SK-N-SH (cell line): ENCODE measurements at regions not wholly inside any gene's neighbourhood (a gene's known extent, or its start where the extent isn't known, plus 50 kb on each side); places are given as distances from the start of the nearest gene placed in this dataset.

ENCODE experiments used
- CTCF ChIA-PET: fragments of 300-600, 350-600 bp; formaldehyde crosslinking; extraction: SDS; loops from one replicate; lab custom pipeline; 2021; lab: Yijun Ruan, JAX
- POLR2A ChIA-PET: fragments of 350-600 bp; sonication (Branson Sonifier 250); formaldehyde crosslinking; extraction: SDS; loops from one replicate; lab custom pipeline; 2020; ENCODE audit warnings: antibody characterized with exemption, inconsistent platforms; lab: Yijun Ruan, JAX
- DNase-seq: peaks from one replicate; pipeline ENCODE4 v3.0.0; 2012
- H2AFZ ChIP-seq: fragments of 200-600 bp; sonication (generic); 2 replicates; pipeline ENCODE4 v1.8.1; 2016; ENCODE audit warnings: antibody characterized with exemption, mild to moderate bottlenecking, low read depth
- H3F3A ChIP-seq: fragments of 200-600 bp; sonication (generic); replicated peaks from 2 replicates; pipeline ENCODE3; 2016; ENCODE audit warnings: antibody characterized with exemption, mild to moderate bottlenecking; ENCODE audit not compliant: insufficient read depth
- H3K27ac ChIP-seq, 2 experiments: fragments of 200-500 bp in 1 of 2; fragments of 200-600 bp in 1 of 2; sonication (Bioruptor generic) in 1 of 2; sonication (generic), shearing (Covaris generic) in 1 of 2; 2 replicates each; pipeline versions ENCODE4 v1.5.1 to v1.6.1; 2014 to 2016; ENCODE audit warnings: low read depth in 2 of 2, inconsistent platforms in 1 of 2, low read length in 1 of 2, mild to moderate bottlenecking in 1 of 2, mixed read lengths in 1 of 2
- H3K27me3 ChIP-seq: fragments of 200-600 bp; sonication (generic), shearing (Covaris generic); 2 replicates; pipeline ENCODE4 v1.6.1; 2016; ENCODE audit warnings: mixed run types; ENCODE audit not compliant: insufficient read depth
- H3K36me3 ChIP-seq, 2 experiments: fragments of 200-500 bp in 1 of 2; fragments of 200-600 bp in 1 of 2; sonication (Bioruptor generic) in 1 of 2; sonication (generic) in 1 of 2; replicated peaks in 1 of 2; 2 replicates each; pipeline versions ENCODE3 to v1.5.1; 2014 to 2016; ENCODE audit warnings: low read length in 1 of 2, mild to moderate bottlenecking in 1 of 2; ENCODE audit not compliant: insufficient read depth in 2 of 2, control insufficient read depth in 1 of 2
- H3K4me1 ChIP-seq, 2 experiments: fragments of 200-500 bp in 1 of 2; fragments of 200-600 bp in 1 of 2; sonication (Bioruptor generic) in 1 of 2; sonication (generic), shearing (Covaris generic) in 1 of 2; 2 replicates each; pipeline versions ENCODE4 v1.5.1 to v1.6.1; 2014 to 2016; ENCODE audit warnings: low read depth in 1 of 2, low read length in 1 of 2, mixed run types in 1 of 2; ENCODE audit not compliant: insufficient read depth in 2 of 2, control insufficient read depth in 1 of 2
- H3K4me2 ChIP-seq: fragments of 200-600 bp; sonication (generic), shearing (Covaris generic); 2 replicates; pipeline ENCODE4 v1.6.1; 2017; ENCODE audit warnings: mixed run types
- H3K4me3 ChIP-seq, 2 experiments: fragments of 200-500 bp in 1 of 2; fragments of 200-600 bp in 1 of 2; sonication (Bioruptor generic) in 1 of 2; sonication (generic), shearing (Covaris generic) in 1 of 2; 2 replicates each; pipeline versions ENCODE4 v1.5.1 to v1.8.1; 2014 to 2016; ENCODE audit warnings: low read depth in 2 of 2, inconsistent platforms in 1 of 2, low read length in 1 of 2, mild to moderate bottlenecking in 1 of 2, mixed read lengths in 1 of 2, moderate library complexity in 1 of 2
- H3K79me2 ChIP-seq: fragments of 200-600 bp; sonication (generic); 2 replicates; pipeline ENCODE4 v1.8.1; 2017; ENCODE audit warnings: mild to moderate bottlenecking; ENCODE audit not compliant: insufficient read depth
- H3K9ac ChIP-seq: fragments of 200-600 bp; sonication (generic); 2 replicates; pipeline ENCODE4 v1.6.1; 2017; ENCODE audit warnings: mixed run types
- H3K9me2 ChIP-seq: fragments of 200-600 bp; sonication (generic); 2 replicates; pipeline ENCODE4 v1.6.1; 2017; ENCODE audit warnings: mixed run types
- H3K9me3 ChIP-seq: fragments of 200-600 bp; sonication (generic); 2 replicates; pipeline ENCODE4 v1.6.1; 2017; ENCODE audit warnings: mixed run types, mild to moderate bottlenecking, moderate library complexity
- H4K20me1 ChIP-seq: fragments of 200-600 bp; sonication (generic); 2 replicates; pipeline ENCODE4 v1.6.1; 2017; ENCODE audit warnings: mild to moderate bottlenecking, mixed run types; ENCODE audit not compliant: insufficient read depth
- CTCF ChIP-seq: fragments of 200-600 bp; sonication (generic); IDR thresholded peaks from 2 replicates; pipeline ENCODE4 v1.6.1; 2017; ENCODE audit warnings: antibody characterized with exemption, mild to moderate bottlenecking, moderate library complexity
- ELF1 ChIP-seq: IDR thresholded peaks from 2 replicates; pipeline ENCODE4 v1.4.0; 2012
- EZH2phosphoT487 ChIP-seq: fragments of 200-600 bp; sonication (generic); IDR thresholded peaks from 2 replicates; pipeline ENCODE4 v1.6.1; 2017; ENCODE audit warnings: low read depth, mixed run types, mild to moderate bottlenecking, antibody characterized with exemption, moderate library complexity, borderline replicate concordance
- FOSL2 ChIP-seq: IDR thresholded peaks from 2 replicates; pipeline ENCODE4 v1.4.0; 2012; ENCODE audit warnings: low read depth, mild to moderate bottlenecking, moderate library complexity, borderline replicate concordance
- FOXJ3 ChIP-seq: sonication (generic); formaldehyde crosslinking; IDR thresholded peaks from 2 replicates; pipeline ENCODE4 v1.5.1; 2020; ENCODE audit warnings: mild to moderate bottlenecking, missing genetic modification reagents
- FOXM1 ChIP-seq: IDR thresholded peaks from 2 replicates; pipeline ENCODE4 v1.4.0; 2012; ENCODE audit warnings: low read depth, mild to moderate bottlenecking
- GABPA ChIP-seq: IDR thresholded peaks from 2 replicates; pipeline ENCODE4 v1.4.0; 2012; ENCODE audit warnings: low read depth, mild to moderate bottlenecking
- GATA2 ChIP-seq: sonication (generic); formaldehyde crosslinking; IDR thresholded peaks from 2 replicates; pipeline ENCODE4 v1.5.0; 2020; ENCODE audit warnings: mild to moderate bottlenecking, missing genetic modification reagents
- IRF3 ChIP-seq: fragments of 150-350 bp; IDR thresholded peaks from 2 replicates; pipeline ENCODE4 v1.6.1; 2016; ENCODE audit warnings: mild to moderate bottlenecking, low read depth, low read length
- MXI1 ChIP-seq: IDR thresholded peaks from 2 replicates; pipeline ENCODE4 v1.6.1; 2012; ENCODE audit warnings: mild to moderate bottlenecking, low read depth, low read length, improper control_type of control experiment
- NFIC ChIP-seq: IDR thresholded peaks from 2 replicates; pipeline ENCODE4 v1.4.0; 2012; ENCODE audit warnings: borderline replicate concordance
- POLR2AphosphoS5 ChIP-seq: IDR thresholded peaks from 2 replicates; pipeline ENCODE4 v1.6.1; 2012; ENCODE audit warnings: low read depth, low read length
- RAD21 ChIP-seq: IDR thresholded peaks from 2 replicates; pipeline ENCODE4 v1.6.1; 2012; ENCODE audit warnings: mild to moderate bottlenecking, low read length
- RCOR1 ChIP-seq: fragments of 150-350 bp; IDR thresholded peaks from 2 replicates; pipeline ENCODE4 v1.6.1; 2017; ENCODE audit warnings: antibody characterized with exemption, low read length
- REST ChIP-seq: IDR thresholded peaks from 2 replicates; pipeline ENCODE4 v1.6.1; 2012; ENCODE audit warnings: mild to moderate bottlenecking, low read depth, low read length, moderate library complexity
- RFX5 ChIP-seq: IDR thresholded peaks from 2 replicates; pipeline ENCODE4 v1.6.1; 2012; ENCODE audit warnings: mild to moderate bottlenecking, improper control_type of control experiment, low read length
- SMC3 ChIP-seq: IDR thresholded peaks from 2 replicates; pipeline ENCODE4 v1.6.1; 2012; ENCODE audit warnings: low read depth, low read length, improper control_type of control experiment
- TAF1 ChIP-seq: IDR thresholded peaks from 2 replicates; pipeline ENCODE4 v1.6.1; 2012; ENCODE audit warnings: low read depth, mild to moderate bottlenecking, low read length, moderate library complexity, borderline replicate concordance
- TCF12 ChIP-seq: IDR thresholded peaks from 2 replicates; pipeline ENCODE4 v1.4.0; 2012
- TEAD4 ChIP-seq: IDR thresholded peaks from 2 replicates; pipeline ENCODE4 v1.4.0; 2012; ENCODE audit warnings: mild to moderate bottlenecking, borderline replicate concordance; ENCODE audit not compliant: insufficient read depth
- USF1 ChIP-seq: IDR thresholded peaks from 2 replicates; pipeline ENCODE4 v1.4.0; 2012; ENCODE audit warnings: low read depth, borderline replicate concordance
- USF2 ChIP-seq: fragments of 150-350 bp; IDR thresholded peaks from 2 replicates; pipeline ENCODE4 v1.6.1; 2017; ENCODE audit warnings: antibody characterized with exemption, low read length, low read depth, borderline replicate concordance
- WGBS: methylation state at CpG from one replicate; pipeline ENCODE4 v1.1.6; 2017; ENCODE audit warnings: low lambda C conversion rate; 5-methylcytosine and 5-hydroxymethylcytosine counted together

GRCh38 chr5:125440905-125441304 lies 694.5 kb upstream of the ZNF608 start:
- TF ChIP-seq RCOR1, result no peak
- TF ChIP-seq FOXJ3, result no peak
- TF ChIP-seq EZH2phosphoT487, result no peak
- no peak for TF ChIP-seq RAD21
- no peak for TF ChIP-seq TAF1
- no peak for TF ChIP-seq MXI1
- no peak for TF ChIP-seq TEAD4
- no peak for TF ChIP-seq GABPA
- no peak for TF ChIP-seq CTCF
- no peak for TF ChIP-seq FOXM1
- TF ChIP-seq FOSL2, result no peak
- no peak for TF ChIP-seq TCF12
- TF ChIP-seq GATA2 (CRISPR knock-in tag), result no peak
- no peak for TF ChIP-seq RFX5
- H3K36me3 ChIP-seq, result no peaks in the 10 kb centered on the region
- no peaks in the 10 kb centered on the region for H3K4me1 ChIP-seq
- H3F3A ChIP-seq, result no peaks in the 10 kb centered on the region
- no peak overlapping the region for H3K27ac ChIP-seq
- CTCF ChIA-PET, result no interaction called here
- WGBS, result 73% methylated on average over 1 of the region's 3 CpGs
- H3K27me3 ChIP-seq, result no peaks in the 10 kb centered on the region
- H3K4me3 ChIP-seq, result no peak overlapping the region
- no peaks in the 10 kb centered on the region for H3K79me2 ChIP-seq
- no peaks in the 10 kb centered on the region for H4K20me1 ChIP-seq
- no peaks in the 10 kb centered on the region; the same call in 1 of the 2 replicates for H3K9me3 ChIP-seq
- no peak overlapping the region for H2AFZ ChIP-seq
- no peak overlapping the region for H3K4me2 ChIP-seq
- no peak for DNase-seq
- H3K9me2 ChIP-seq, result no peaks in the 10 kb centered on the region
- H3K9ac ChIP-seq, result no peak overlapping the region
- POLR2A ChIA-PET, result no interaction called here

- POLR2A ChIA-PET, result no interaction called here
- TF ChIP-seq RAD21, result no peak
- TF ChIP-seq USF2, result no peak
- no peak for TF ChIP-seq USF1
- TF ChIP-seq GATA2 (CRISPR knock-in tag), result no peak
- no peak for TF ChIP-seq IRF3
- no peak for TF ChIP-seq SMC3
- TF ChIP-seq REST, result no peak
- no peak for TF ChIP-seq POLR2AphosphoS5
- no peak for TF ChIP-seq NFIC
- TF ChIP-seq ELF1, result no peak
- TF ChIP-seq TAF1, result no peak
Observed at GRCh38 chr5:125446986-125447385, 700.5 kb upstream of the ZNF608 start.

More at GRCh38 chr5:125446986-125447385, 700.5 kb upstream of the ZNF608 start:
- CTCF ChIA-PET, result interaction anchor here (0.8 kb wide), 1 partner anchor 27 kb away, joined by 3 read pairs; no protein-coding TSS in a partner anchor
- no peak overlapping the region for H2AFZ ChIP-seq
- no peaks in the 10 kb centered on the region for H3K79me2 ChIP-seq
- no peak overlapping the region for H3K27ac ChIP-seq
- WGBS, result 87% methylated on average over 3 of the region's 3 CpGs
- H4K20me1 ChIP-seq, result no peaks in the 10 kb centered on the region
- H3K36me3 ChIP-seq, result no peaks in the 10 kb centered on the region
- H3K9me3 ChIP-seq, result no peaks in the 10 kb centered on the region; the same call in 1 of the 2 replicates
- no peak overlapping the region for H3K9ac ChIP-seq
- no peak overlapping the region for H3K4me3 ChIP-seq
- no peaks in the 10 kb centered on the region; the same call in 1 of the 2 replicates for H3K9me2 ChIP-seq
- no peak overlapping the region for H3K4me2 ChIP-seq
- no peaks in the 10 kb centered on the region for H3K27me3 ChIP-seq
- H3F3A ChIP-seq, result no peaks in the 10 kb centered on the region
- no peaks in the 10 kb centered on the region; a peak in 1 of 4 replicates for H3K4me1 ChIP-seq
- no peak for DNase-seq
